Suprapubic skin (tissue), 4 donors: ENCODE measurements at regions not wholly inside any gene's neighbourhood (a gene's known extent, or its start where the extent isn't known, plus 50 kb on each side); places are given as distances from the start of the nearest gene placed in this dataset.
A peak's percentile ranks its signal among the peaks of the same experiment; 100 is the strongest.

Experiments
- CTCF ChIP-seq, 2 donors: fragments of 200-600 bp in 1 of 2; fragments of 450-650 bp in 1 of 2; sonication (generic) in 1 of 2; IDR thresholded peaks; one replicate each; pipeline ENCODE4 v1.5.1; 2016 to 2019; ENCODE audit warnings: antibody characterized with exemption in 2 of 2, mild to moderate bottlenecking in 1 of 2, moderate library complexity in 1 of 2
- EP300 ChIP-seq: sonication (generic); formaldehyde crosslinking; IDR thresholded peaks from one replicate; pipeline ENCODE4 v1.6.1; 2017; ENCODE audit warnings: antibody characterized with exemption
- POLR2A ChIP-seq, 2 donors: fragments of 450-650 bp; IDR thresholded peaks; one replicate each; pipeline ENCODE4 v1.6.1; 2017; ENCODE audit warnings: antibody characterized with exemption in 2 of 2, mild to moderate bottlenecking in 2 of 2, moderate library complexity in 2 of 2
- POLR2AphosphoS5 ChIP-seq, 3 donors: sonication (generic); formaldehyde crosslinking; IDR thresholded peaks; one replicate each; pipeline ENCODE4 v1.6.1; 2017; ENCODE audit warnings: antibody characterized with exemption in 3 of 3

GRCh38 chr2:129929321-129930290, 49.9 kb upstream of the RAB6C start:
- TF ChIP-seq POLR2AphosphoS5 (IDR thresholded peaks at IDR 0.05) (peak in 1 of 3 donors; percentile 20), CTCF (IDR thresholded peaks at IDR 0.05) (no peak), POLR2A (IDR thresholded peaks at IDR 0.05) (no peak), EP300 (no peak)
